ENCODE measurements at regions not wholly inside any gene's neighbourhood (a gene's known extent, or its start where the extent isn't known, plus 50 kb on each side); places are given as distances from the start of the nearest gene placed in this dataset.

GRCh38 chr10:4569151-4569550 is 256.9 kb upstream of the AKR1E2 start:
- TF ChIP-seq, protein P1, sequence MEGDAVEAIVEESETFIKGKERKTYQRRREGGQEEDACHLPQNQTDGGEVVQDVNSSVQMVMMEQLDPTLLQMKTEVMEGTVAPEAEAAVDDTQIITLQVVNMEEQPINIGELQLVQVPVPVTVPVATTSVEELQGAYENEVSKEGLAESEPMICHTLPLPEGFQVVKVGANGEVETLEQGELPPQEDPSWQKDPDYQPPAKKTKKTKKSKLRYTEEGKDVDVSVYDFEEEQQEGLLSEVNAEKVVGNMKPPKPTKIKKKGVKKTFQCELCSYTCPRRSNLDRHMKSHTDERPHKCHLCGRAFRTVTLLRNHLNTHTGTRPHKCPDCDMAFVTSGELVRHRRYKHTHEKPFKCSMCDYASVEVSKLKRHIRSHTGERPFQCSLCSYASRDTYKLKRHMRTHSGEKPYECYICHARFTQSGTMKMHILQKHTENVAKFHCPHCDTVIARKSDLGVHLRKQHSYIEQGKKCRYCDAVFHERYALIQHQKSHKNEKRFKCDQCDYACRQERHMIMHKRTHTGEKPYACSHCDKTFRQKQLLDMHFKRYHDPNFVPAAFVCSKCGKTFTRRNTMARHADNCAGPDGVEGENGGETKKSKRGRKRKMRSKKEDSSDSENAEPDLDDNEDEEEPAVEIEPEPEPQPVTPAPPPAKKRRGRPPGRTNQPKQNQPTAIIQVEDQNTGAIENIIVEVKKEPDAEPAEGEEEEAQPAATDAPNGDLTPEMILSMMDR (conservative IDR thresholded peaks at IDR 0.05; ENCODE audit: low read depth, low read length) = no peak
- TF ChIP-seq EZH2phosphoT487 (IDR thresholded peaks at IDR 0.05; ENCODE audit: borderline replicate concordance, low read length) = no peak

All from PC-3 (cell line).